ENCODE measurements at regions not wholly inside any gene's neighbourhood (a gene's known extent, or its start where the extent isn't known, plus 50 kb on each side); places are given as distances from the start of the nearest gene placed in this dataset.

DNA sequence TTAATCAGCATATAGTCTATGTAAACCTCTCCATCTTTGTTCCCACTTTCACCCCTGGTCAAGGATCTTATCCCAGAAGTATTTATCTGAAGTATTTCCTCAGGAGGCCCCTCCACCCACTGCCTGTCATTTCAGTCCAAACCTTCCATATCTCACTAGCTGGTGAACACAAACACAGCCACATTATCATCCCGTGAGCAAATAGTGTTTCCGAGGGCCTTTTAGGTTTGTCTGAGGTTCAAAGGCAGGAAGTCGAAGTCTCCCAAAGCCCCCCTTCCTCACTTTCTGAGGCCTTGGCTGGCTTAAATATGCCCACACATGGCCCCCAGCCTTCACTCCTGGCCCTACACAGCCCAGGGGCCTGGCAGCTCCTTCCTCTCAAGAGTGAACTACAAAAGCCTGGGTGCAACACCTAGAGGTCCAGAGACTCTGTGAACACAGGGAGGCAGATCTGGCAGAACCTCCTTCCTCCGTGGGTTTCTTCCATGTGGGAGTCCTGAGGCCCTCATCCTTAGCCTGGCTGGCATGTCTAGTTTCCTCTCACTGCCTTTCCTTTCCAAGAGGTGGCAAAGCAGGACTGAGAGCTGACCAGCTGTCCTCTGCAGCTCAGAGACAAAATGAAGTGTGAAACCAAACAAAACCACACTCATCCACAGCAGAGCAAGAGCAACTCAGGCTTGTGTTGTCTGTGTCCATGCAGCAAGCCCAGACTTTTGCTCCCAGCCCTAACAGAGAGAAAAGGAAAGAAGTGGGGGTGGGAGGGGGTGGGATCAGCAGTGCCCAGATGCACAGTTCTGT is 264.2 kb downstream of the SS18 start:
- H3K36me3 ChIP-seq: no peaks in the 10 kb centered on the region
- H3K4me1 ChIP-seq: peaks cover 3% of the 10 kb centered on the region
- no peak for DNase-seq
- H3K4me3 ChIP-seq: no peak overlapping the region
- TF ChIP-seq, protein P1, sequence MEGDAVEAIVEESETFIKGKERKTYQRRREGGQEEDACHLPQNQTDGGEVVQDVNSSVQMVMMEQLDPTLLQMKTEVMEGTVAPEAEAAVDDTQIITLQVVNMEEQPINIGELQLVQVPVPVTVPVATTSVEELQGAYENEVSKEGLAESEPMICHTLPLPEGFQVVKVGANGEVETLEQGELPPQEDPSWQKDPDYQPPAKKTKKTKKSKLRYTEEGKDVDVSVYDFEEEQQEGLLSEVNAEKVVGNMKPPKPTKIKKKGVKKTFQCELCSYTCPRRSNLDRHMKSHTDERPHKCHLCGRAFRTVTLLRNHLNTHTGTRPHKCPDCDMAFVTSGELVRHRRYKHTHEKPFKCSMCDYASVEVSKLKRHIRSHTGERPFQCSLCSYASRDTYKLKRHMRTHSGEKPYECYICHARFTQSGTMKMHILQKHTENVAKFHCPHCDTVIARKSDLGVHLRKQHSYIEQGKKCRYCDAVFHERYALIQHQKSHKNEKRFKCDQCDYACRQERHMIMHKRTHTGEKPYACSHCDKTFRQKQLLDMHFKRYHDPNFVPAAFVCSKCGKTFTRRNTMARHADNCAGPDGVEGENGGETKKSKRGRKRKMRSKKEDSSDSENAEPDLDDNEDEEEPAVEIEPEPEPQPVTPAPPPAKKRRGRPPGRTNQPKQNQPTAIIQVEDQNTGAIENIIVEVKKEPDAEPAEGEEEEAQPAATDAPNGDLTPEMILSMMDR (IDR thresholded peaks at IDR 0.05; ENCODE audit: borderline replicate concordance): no peak
- peaks cover 12% of the 10 kb centered on the region for H3K9me3 ChIP-seq (replicated peaks)
- no peak overlapping the region for H3K27ac ChIP-seq (replicated peaks)
- intact Hi-C loops (cut with micrococcal nuclease): no loop called here
- no peaks in the 10 kb centered on the region for H3K27me3 ChIP-seq (ENCODE audit: low read depth)

DNA sequence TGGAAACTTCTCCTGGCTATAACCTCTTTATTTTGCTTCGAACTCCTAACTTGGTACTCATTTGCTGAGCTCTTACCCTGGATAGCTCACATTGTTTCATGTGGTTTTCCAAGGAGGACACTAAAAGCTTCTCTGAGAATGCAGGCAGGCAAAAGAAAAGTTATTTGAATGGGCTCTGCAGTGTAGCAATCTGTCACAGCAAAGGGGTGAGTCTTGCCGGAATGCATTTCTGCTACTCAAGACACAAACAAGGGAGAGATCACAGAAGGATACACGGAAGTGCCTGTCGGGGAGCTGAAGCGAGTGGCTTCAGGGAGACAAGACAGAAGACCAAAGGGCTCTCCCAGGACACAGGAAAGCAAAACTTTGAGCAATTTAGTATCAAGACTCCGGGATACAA is 265.4 kb downstream of the SS18 start:
- H3K4me3 ChIP-seq: no peak overlapping the region
- TF ChIP-seq, protein P1 (IDR thresholded peaks at IDR 0.05; ENCODE audit: borderline replicate concordance): no peak
- intact Hi-C loops (cut with micrococcal nuclease): no loop called here
- peaks cover under 1% of the 10 kb centered on the region for H3K27me3 ChIP-seq (ENCODE audit: low read depth)
- DNase-seq: no peak
- H3K4me1 ChIP-seq: no peaks in the 10 kb centered on the region
- peaks cover 12% of the 10 kb centered on the region for H3K9me3 ChIP-seq (replicated peaks)
- H3K36me3 ChIP-seq: no peaks in the 10 kb centered on the region
- H3K27ac ChIP-seq (replicated peaks): no peak overlapping the region

DNA sequence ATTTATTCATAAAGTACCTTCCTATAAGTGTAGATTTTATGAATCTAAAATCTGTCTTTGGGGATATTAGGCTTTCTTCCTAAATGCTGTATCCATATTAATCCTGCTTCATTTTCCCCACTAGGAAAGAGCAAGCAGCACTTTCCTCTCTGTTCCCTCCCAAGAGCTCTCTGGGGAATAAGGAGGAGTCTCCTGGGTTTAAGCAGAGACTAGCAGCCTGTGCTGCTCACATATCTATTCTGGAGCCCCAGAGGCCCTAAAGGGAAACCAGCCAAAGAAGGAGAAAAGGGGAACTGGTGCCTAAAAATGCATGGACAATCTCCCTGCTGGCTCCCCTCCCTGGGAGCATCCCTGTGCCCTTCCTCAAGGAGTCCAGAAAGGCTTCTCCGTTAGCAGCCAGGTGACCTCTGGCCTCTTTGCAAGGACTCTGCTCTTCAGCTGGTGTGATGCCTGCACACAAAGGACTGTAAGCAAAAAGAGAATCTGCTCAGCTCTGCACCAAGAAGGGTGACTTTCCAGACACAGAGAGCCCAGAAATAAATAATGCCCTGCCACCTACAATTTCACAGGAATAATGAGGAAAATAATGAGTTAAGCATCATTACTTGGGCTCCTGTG is 270.6 kb downstream of the SS18 start:
- no peak overlapping the region for H3K27ac ChIP-seq (replicated peaks)
- TF ChIP-seq, protein P1 (IDR thresholded peaks at IDR 0.05; ENCODE audit: borderline replicate concordance): no peak
- no peaks in the 10 kb centered on the region for H3K36me3 ChIP-seq
- H3K9me3 ChIP-seq (replicated peaks): peaks cover 12% of the 10 kb centered on the region
- peaks cover 5% of the 10 kb centered on the region for H3K27me3 ChIP-seq (ENCODE audit: low read depth)
- H3K4me3 ChIP-seq: no peak overlapping the region
- intact Hi-C loops (cut with micrococcal nuclease): no loop called here
- no peaks in the 10 kb centered on the region for H3K4me1 ChIP-seq
- no peak for DNase-seq

DNA sequence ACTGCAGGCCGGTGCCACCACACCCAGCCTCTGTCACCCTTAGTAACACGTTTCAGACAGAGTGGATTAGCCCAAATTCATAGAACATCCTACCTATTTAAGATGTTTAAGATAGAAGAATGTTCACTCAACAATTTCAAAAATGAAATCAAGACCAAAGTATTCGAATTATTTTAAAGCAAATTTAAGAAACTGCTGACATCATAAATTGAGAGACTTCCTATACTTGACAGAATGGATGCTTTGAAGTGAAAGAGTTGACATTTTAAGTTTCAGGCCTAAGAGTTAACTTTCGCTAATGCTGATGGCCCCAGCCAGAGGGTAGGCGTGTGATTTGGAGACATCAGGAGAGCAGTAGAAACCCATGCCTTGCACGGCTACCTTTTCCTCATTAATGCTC is 271.9 kb downstream of the SS18 start:
- no peak for DNase-seq
- intact Hi-C loops (cut with micrococcal nuclease): no loop called here
- H3K4me3 ChIP-seq: no peak overlapping the region
- no peaks in the 10 kb centered on the region for H3K36me3 ChIP-seq
- TF ChIP-seq, protein P1 (IDR thresholded peaks at IDR 0.05; ENCODE audit: borderline replicate concordance): no peak
- H3K27ac ChIP-seq (replicated peaks): no peak overlapping the region
- H3K27me3 ChIP-seq (ENCODE audit: low read depth): peaks cover 5% of the 10 kb centered on the region
- no peaks in the 10 kb centered on the region for H3K4me1 ChIP-seq
- H3K9me3 ChIP-seq (replicated peaks): peaks cover 1% of the 10 kb centered on the region

DNA sequence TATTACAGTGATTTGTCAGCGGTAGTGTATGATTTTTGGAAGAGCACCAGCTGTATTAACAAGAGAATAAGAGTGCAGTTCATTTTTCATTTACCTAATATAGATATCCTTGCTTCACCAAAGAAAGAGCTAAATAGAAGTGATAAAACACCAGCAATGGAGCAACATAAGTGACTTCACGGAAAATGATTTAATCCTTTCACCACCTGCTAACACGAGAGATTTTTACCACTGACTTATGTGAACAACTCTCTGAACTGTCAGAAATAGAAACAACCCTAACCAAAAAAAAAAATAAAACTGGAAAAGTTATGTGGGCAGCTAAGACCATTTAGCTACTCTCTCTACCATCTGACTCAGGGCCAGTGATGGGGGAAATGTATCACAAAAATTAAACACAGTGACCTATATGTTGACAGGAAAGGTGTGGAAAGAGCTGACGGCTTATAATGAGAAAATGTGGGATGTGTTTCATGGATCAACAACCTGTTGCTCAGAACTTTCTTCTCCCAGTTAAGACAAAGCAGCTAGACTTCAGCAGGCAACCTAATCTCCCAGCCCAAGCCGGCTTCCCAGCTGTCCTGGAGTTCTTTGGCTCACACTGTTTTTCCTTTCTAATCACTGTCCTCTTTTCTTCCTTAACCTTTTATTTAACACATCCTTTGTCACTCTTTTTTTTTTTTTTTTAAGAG is 272.7 kb downstream of the SS18 start:
- DNase-seq: no peak
- Histone ChIP-seq H3K27ac (replicated peaks) (no peak overlapping the region), H3K4me3 (no peak overlapping the region), H3K9me3 (replicated peaks) (no peaks in the 10 kb centered on the region), H3K4me1 (no peaks in the 10 kb centered on the region), H3K36me3 (no peaks in the 10 kb centered on the region), H3K27me3 (ENCODE audit: low read depth) (peaks cover 5% of the 10 kb centered on the region)
- TF ChIP-seq, protein P1 (IDR thresholded peaks at IDR 0.05; ENCODE audit: borderline replicate concordance): no peak
- intact Hi-C loops (cut with micrococcal nuclease): no loop called here
